HEK293T (cell line): ENCODE measurements at regions not wholly inside any gene's neighbourhood (a gene's known extent, or its start where the extent isn't known, plus 50 kb on each side); places are given as distances from the start of the nearest gene placed in this dataset.

Experiments used
- ELF4 ChIP-seq: fragments of 450-650 bp; IDR thresholded peaks from 2 replicates; pipeline ENCODE4 v1.6.1; 2017; ENCODE audit warnings: antibody characterized with exemption
- FOXA1 ChIP-seq: fragments of 450-650 bp; IDR thresholded peaks from 2 replicates; pipeline ENCODE4 v1.6.1; 2016; ENCODE audit warnings: mild to moderate bottlenecking
- FOXM1 ChIP-seq: fragments of 450-650 bp; IDR thresholded peaks from 2 replicates; pipeline ENCODE4 v1.6.1; 2017; ENCODE audit warnings: mild to moderate bottlenecking, borderline replicate concordance

- TF ChIP-seq FOXA1 (no peak), FOXM1 (no peak), ELF4 (no peak)
Observed at GRCh38 chr1:218582646-218583045, 237.5 kb downstream of the TGFB2 start.
